ENCODE measurements at regions not wholly inside any gene's neighbourhood (a gene's known extent, or its start where the extent isn't known, plus 50 kb on each side); places are given as distances from the start of the nearest gene placed in this dataset.

DNA sequence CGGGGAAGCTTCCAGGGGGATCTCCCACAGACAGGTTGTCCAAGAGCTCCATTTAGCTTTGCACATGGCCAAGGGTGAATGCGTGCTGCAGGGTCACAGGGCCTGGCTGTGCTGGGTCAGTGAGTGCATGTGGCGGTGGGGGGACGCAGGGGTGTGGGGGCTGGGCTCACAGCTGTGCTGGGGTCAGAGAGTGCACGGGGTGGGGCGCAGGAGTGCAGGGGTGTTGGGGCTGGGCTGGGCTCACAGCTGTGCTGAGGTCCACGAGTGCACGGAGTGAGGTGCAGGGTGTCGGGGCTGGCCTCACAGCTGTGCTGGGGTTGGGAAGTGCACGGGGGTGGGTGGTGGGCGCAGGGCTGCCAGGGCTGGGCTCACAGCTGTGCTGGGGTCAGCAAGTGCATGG, 557.7 kb downstream of the BRD1 start:
- TF ChIP-seq, protein P1, sequence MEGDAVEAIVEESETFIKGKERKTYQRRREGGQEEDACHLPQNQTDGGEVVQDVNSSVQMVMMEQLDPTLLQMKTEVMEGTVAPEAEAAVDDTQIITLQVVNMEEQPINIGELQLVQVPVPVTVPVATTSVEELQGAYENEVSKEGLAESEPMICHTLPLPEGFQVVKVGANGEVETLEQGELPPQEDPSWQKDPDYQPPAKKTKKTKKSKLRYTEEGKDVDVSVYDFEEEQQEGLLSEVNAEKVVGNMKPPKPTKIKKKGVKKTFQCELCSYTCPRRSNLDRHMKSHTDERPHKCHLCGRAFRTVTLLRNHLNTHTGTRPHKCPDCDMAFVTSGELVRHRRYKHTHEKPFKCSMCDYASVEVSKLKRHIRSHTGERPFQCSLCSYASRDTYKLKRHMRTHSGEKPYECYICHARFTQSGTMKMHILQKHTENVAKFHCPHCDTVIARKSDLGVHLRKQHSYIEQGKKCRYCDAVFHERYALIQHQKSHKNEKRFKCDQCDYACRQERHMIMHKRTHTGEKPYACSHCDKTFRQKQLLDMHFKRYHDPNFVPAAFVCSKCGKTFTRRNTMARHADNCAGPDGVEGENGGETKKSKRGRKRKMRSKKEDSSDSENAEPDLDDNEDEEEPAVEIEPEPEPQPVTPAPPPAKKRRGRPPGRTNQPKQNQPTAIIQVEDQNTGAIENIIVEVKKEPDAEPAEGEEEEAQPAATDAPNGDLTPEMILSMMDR (IDR thresholded peaks at IDR 0.05): no peak
- no peak for TF ChIP-seq ZFX (IDR thresholded peaks at IDR 0.05; ENCODE audit: borderline replicate concordance)
